ENCODE measurements at regions not wholly inside any gene's neighbourhood (a gene's known extent, or its start where the extent isn't known, plus 50 kb on each side); places are given as distances from the start of the nearest gene placed in this dataset.

- TF ChIP-seq CTCF (IDR thresholded peaks at IDR 0.05; ENCODE audit: insufficient read depth, low read depth, low read length) (no peak), EZH2 (IDR thresholded peaks at IDR 0.05; ENCODE audit: insufficient read depth, low read length) (no peak)
Measured at GRCh38 chr15:101563176-101563796, 73.8 kb upstream of the PCSK6 start.

Data from astrocyte (in vitro differentiated cells and primary cell).